K562 (cell line): ENCODE measurements at regions not wholly inside any gene's neighbourhood (a gene's known extent, or its start where the extent isn't known, plus 50 kb on each side); places are given as distances from the start of the nearest gene placed in this dataset.

Experiments used
- ATAC-seq: fragments of 200-7000 bp; cut with Tn5 transposase; 3 replicates; pipeline ENCODE4 v1.9.1; 2020; ENCODE audit warnings: moderate library complexity
- BruUV-seq: library from RNA; stranded (reverse); fragments of 400-500 nt; replicated peaks from 2 replicates; lab custom pipeline; 2021; lab: Mats Ljungman, UMichigan
- CTCF ChIA-PET: fragments of 300-600 bp; formaldehyde crosslinking; extraction: SDS; loops from one replicate; lab custom pipeline; 2021; ENCODE audit warnings: low intra/inter-chr PET ratio; lab: Yijun Ruan, JAX
- POLR2A ChIA-PET: fragments of 300-600, 350-650 bp; sonication (Branson Sonifier 250); formaldehyde crosslinking; extraction: SDS; loops from one replicate; lab custom pipeline; 2021; ENCODE audit warnings: antibody characterized with exemption, inconsistent platforms; lab: Yijun Ruan, JAX
- DNase-seq, 4 experiments: peaks; one replicate each; pipeline versions ENCODE4 v3.0.0 to v3.0.0-alpha.2; 2011 to 2018; ENCODE audit warnings: low spot score in 3 of 4, mixed read lengths in 3 of 4; ENCODE audit errors: extremely low read depth in 1 of 4
- FAIRE-seq: peaks from 2 replicates; lab custom pipeline; 2011; peaks lifted over from hg19 to GRCh38; lab: Jason Lieb, UNC
- H2AFZ ChIP-seq: 2 replicates; pipeline ENCODE4 v1.6.0; 2011; ENCODE audit warnings: low read depth, low read length, control low read depth, inconsistent platforms
- H3K27ac ChIP-seq: fragments of 200-600 bp; 3 replicates; pipeline ENCODE4 v1.8.0; 2011; ENCODE audit warnings: low read depth, mild to moderate bottlenecking, control low read depth, inconsistent platforms, low read length, moderate library complexity, mixed read lengths; ENCODE audit errors: extremely low read depth
- H3K27me3 ChIP-seq, 2 experiments: fragments of 300-600 bp in 1 of 2; 2 replicates in 1 of 2; 3 replicates in 1 of 2; pipeline versions ENCODE4 v1.6.0 to v1.8.0; 2011; ENCODE audit warnings: inconsistent platforms in 2 of 2, low read length in 2 of 2, mild to moderate bottlenecking in 1 of 2, mixed read lengths in 1 of 2, moderate library complexity in 1 of 2; ENCODE audit not compliant: control insufficient read depth in 2 of 2, insufficient read depth in 2 of 2
- H3K36me3 ChIP-seq: fragments of 300-600 bp; 3 replicates; pipeline ENCODE4 v1.8.0; 2011; ENCODE audit warnings: mild to moderate bottlenecking, low read length, inconsistent platforms; ENCODE audit not compliant: control insufficient read depth, insufficient read depth
- H3K4me1 ChIP-seq, 2 experiments: fragments of 200-600 bp in 1 of 2; replicated peaks in 1 of 2; 2 replicates in 1 of 2; 3 replicates in 1 of 2; pipeline versions ENCODE4 v1.5.1 to v1.8.0; 2011; ENCODE audit warnings: inconsistent platforms in 2 of 2, low read length in 2 of 2, mild to moderate bottlenecking in 1 of 2, mixed read lengths in 1 of 2, moderate library complexity in 1 of 2; ENCODE audit not compliant: control insufficient read depth in 2 of 2, insufficient read depth in 2 of 2
- H3K4me2 ChIP-seq: 2 replicates; pipeline ENCODE4 v1.6.1; 2011; ENCODE audit warnings: low read length, control low read depth, inconsistent platforms, mixed read lengths; ENCODE audit not compliant: insufficient read depth
- H3K4me3 ChIP-seq: fragments of 200-600 bp; sonication (generic), shearing (Covaris generic); 2 replicates; pipeline ENCODE4 v1.5.1; 2016; ENCODE audit warnings: control low read depth, inconsistent platforms
- H3K79me2 ChIP-seq: fragments of 200-600 bp; 3 replicates; pipeline ENCODE4 v1.8.0; 2011; ENCODE audit warnings: low read length, inconsistent platforms; ENCODE audit not compliant: control insufficient read depth, insufficient read depth
- H3K9ac ChIP-seq, 2 experiments: 2 replicates each; pipeline versions ENCODE4 v1.6.0 to v1.6.1; 2011; ENCODE audit warnings: low read depth in 2 of 2, low read length in 2 of 2, control low read depth in 1 of 2, inconsistent platforms in 1 of 2, mild to moderate bottlenecking in 1 of 2, mixed read lengths in 1 of 2; ENCODE audit not compliant: insufficient read depth in 1 of 2
- H3K9me1 ChIP-seq: one replicate; pipeline ENCODE4 v1.6.0; 2011; ENCODE audit warnings: inconsistent platforms, mild to moderate bottlenecking, low read length, moderate library complexity; ENCODE audit not compliant: control insufficient read depth, insufficient read depth
- H3K9me3 ChIP-seq: replicated peaks from 2 replicates; pipeline ENCODE4 v1.5.1; 2011; ENCODE audit warnings: low read depth, low read length, inconsistent platforms; ENCODE audit not compliant: control insufficient read depth, insufficient read depth
- H4K20me1 ChIP-seq: replicated peaks from 2 replicates; pipeline ENCODE4 v1.6.1; 2011; ENCODE audit warnings: low read length, inconsistent platforms, mixed read lengths; ENCODE audit not compliant: control insufficient read depth, insufficient read depth
- BCOR ChIP-seq: fragments of 450-650 bp; IDR thresholded peaks from 2 replicates; pipeline ENCODE4 v1.6.1; 2016
- CREB3L1 ChIP-seq: fragments of 450-650 bp; IDR thresholded peaks from 2 replicates; pipeline ENCODE4 v1.6.1; 2014; ENCODE audit warnings: low read depth, mild to moderate bottlenecking, moderate library complexity, borderline replicate concordance
- EGR1 ChIP-seq: fragments of 450-650 bp; conservative IDR thresholded peaks from 2 replicates; pipeline ENCODE4 v1.6.1; 2017; ENCODE audit warnings: mild to moderate bottlenecking
- ETV6 ChIP-seq, 3 experiments: fragments of 150-350 bp in 1 of 3; sonication (generic) in 1 of 3; formaldehyde crosslinking in 1 of 3; IDR thresholded peaks; 2 replicates each; pipeline versions ENCODE4 v1.6.1 to v1.8.0; 2014 to 2022; ENCODE audit warnings: borderline replicate concordance in 2 of 3, low read depth in 2 of 3, antibody characterized with exemption in 1 of 3, low read length in 1 of 3, mild to moderate bottlenecking in 1 of 3, missing genetic modification reagents in 1 of 3
- GABPB1 ChIP-seq: sonication (generic); formaldehyde crosslinking; IDR thresholded peaks from 2 replicates; pipeline ENCODE4 v1.8.0; 2022; ENCODE audit warnings: mild to moderate bottlenecking, missing genetic modification reagents
- KLF6 ChIP-seq: fragments of 250-450 bp; sonication (Bioruptor Pico); IDR thresholded peaks from 2 replicates; pipeline ENCODE4 v1.4.0; 2020; ENCODE audit warnings: mild to moderate bottlenecking, moderate library complexity, borderline replicate concordance
- NEUROD1 ChIP-seq: fragments of 150-350 bp; IDR thresholded peaks from 2 replicates; pipeline ENCODE4 v1.6.1; 2014; ENCODE audit warnings: borderline replicate concordance, low read length, low read depth; ENCODE audit not compliant: partially characterized antibody
- NFYB ChIP-seq: IDR thresholded peaks from 2 replicates; pipeline ENCODE4 v1.6.1; 2011; ENCODE audit warnings: mild to moderate bottlenecking, moderate library complexity; ENCODE audit not compliant: insufficient read length; ENCODE audit errors: extremely low read depth
- PURB ChIP-seq: sonication (generic); formaldehyde crosslinking; IDR thresholded peaks from 2 replicates; pipeline ENCODE4 v1.9.0; 2021; ENCODE audit warnings: low read depth, mild to moderate bottlenecking, missing genetic modification reagents
- RHOXF2B ChIP-seq: fragments of 250-450 bp; sonication (Bioruptor Pico); conservative IDR thresholded peaks from 2 replicates; pipeline ENCODE4 v1.5.1; 2021
- YY1 ChIP-seq, 3 experiments: IDR thresholded peaks; 2 replicates each; pipeline ENCODE4 v1.6.1; 2011; ENCODE audit warnings: low read length in 2 of 3, mild to moderate bottlenecking in 2 of 3, moderate library complexity in 2 of 3, borderline replicate concordance in 1 of 3, control low read depth in 1 of 3, low read depth in 1 of 3; ENCODE audit not compliant: insufficient read depth in 3 of 3, insufficient replicate concordance in 2 of 3, control insufficient read depth in 1 of 3, insufficient read length in 1 of 3; ENCODE audit errors: extremely low read depth in 1 of 3
- ZKSCAN8 ChIP-seq: fragments of 200-800 bp; sonication (Bioruptor generic); IDR thresholded peaks from 2 replicates; pipeline ENCODE4 v1.6.1; 2016; ENCODE audit warnings: missing genetic modification characterization, missing compliant biosample characterization
- ZNF121 ChIP-seq: sonication (generic); formaldehyde crosslinking; conservative IDR thresholded peaks from 2 replicates; pipeline ENCODE4 v1.8.0; 2022; ENCODE audit warnings: missing genetic modification reagents
- ZNF398 ChIP-seq: fragments of 250-450 bp; sonication (Bioruptor Pico); IDR thresholded peaks from 2 replicates; pipeline ENCODE4 v1.8.0; 2021; ENCODE audit warnings: moderate library complexity, mild to moderate bottlenecking, inconsistent platforms
- ZNF780A ChIP-seq: fragments of 250-450 bp; sonication (Bioruptor Pico); IDR thresholded peaks from 2 replicates; pipeline ENCODE4 v1.5.0; 2021; ENCODE audit warnings: mild to moderate bottlenecking
- ZNF830 ChIP-seq: fragments of 250-450 bp; sonication (Bioruptor Pico); IDR thresholded peaks from 2 replicates; pipeline ENCODE4 v1.5.0; 2021; ENCODE audit warnings: mild to moderate bottlenecking
- WGBS: fragments of 100-300 bp; shearing (Covaris generic); methylation state at CpG from one replicate; pipeline ENCODE4 v1.1.6; 2016; ENCODE audit warnings: low coverage, mixed read lengths; ENCODE audit not compliant: insufficient coverage; ENCODE audit errors: missing lambda C conversion rate; 5-methylcytosine and 5-hydroxymethylcytosine counted together
- in situ Hi-C: fragments of 300-500 bp; cut with MboI; formaldehyde crosslinking; loops from 4 replicates; pipeline ENCODE4 v1.15.0; 2018; ENCODE audit warnings: inconsistent platforms, mixed read lengths
- intact Hi-C: fragments of 100-400 bp; cut with micrococcal nuclease; formaldehyde crosslinking; loops from 2 replicates; pipeline ENCODE4 v1.14.2; 2022
- TF ChIP-seq, protein P1 (sequence below), 2 experiments: fragments of 450-650 bp in 1 of 2; sonication (generic) in 1 of 2; formaldehyde crosslinking in 1 of 2; IDR thresholded peaks in 1 of 2; conservative IDR thresholded peaks in 1 of 2; 2 replicates each; pipeline versions ENCODE4 v1.6.1 to v1.8.1; 2016 to 2023; ENCODE audit warnings: mild to moderate bottlenecking in 2 of 2, moderate library complexity in 2 of 2, inconsistent platforms in 1 of 2, missing genetic modification reagents in 1 of 2

DNA sequence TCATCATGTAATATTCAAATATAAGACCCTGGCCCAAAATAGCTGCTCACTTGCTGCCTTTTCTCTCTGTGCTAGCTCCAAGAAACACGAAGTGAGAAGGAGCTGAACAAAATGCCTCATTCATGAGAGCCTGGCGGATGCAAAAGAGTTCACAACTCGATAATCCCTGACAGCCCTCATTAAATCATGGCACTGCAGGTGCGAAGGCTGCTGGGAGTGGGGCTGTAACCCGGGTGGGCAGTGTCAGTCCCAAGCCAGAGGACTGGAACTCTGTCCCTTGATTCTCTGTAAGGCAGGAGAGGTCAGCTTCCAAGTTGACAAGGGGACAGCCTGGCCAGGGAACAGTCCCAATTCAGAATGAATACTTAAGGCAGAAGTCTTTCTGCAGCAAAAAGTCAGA, 318.5 kb downstream of the CDC5L start:
- peaks cover 3 to 21% of the 10 kb centered on the region in 2 experiments; a peak in 3 of 5 replicates for H3K27me3 ChIP-seq
- no peaks in the 10 kb centered on the region for H3K4me1 ChIP-seq
- no peak overlapping the region for H3K9ac ChIP-seq
- no peak for DNase-seq
- H3K27ac ChIP-seq, result no peak overlapping the region
- BruUV-seq, result no TSS peak
- H3K36me3 ChIP-seq, result no peaks in the 10 kb centered on the region
- H3K79me2 ChIP-seq, result no peaks in the 10 kb centered on the region
- H4K20me1 ChIP-seq, result no peaks in the 10 kb centered on the region
- no peaks in the 10 kb centered on the region for H3K9me3 ChIP-seq
- H3K4me2 ChIP-seq, result no peak overlapping the region
- CTCF ChIA-PET, result interaction anchor here (0.6 kb wide), 1 partner anchor 231 kb away, joined by 3 read pairs; no protein-coding TSS in a partner anchor
- no peaks in the 10 kb centered on the region for H3K9me1 ChIP-seq
- in situ Hi-C loops, result no loop called here
- 0% methylated on average over 5 of the region's 5 CpGs for WGBS
- intact Hi-C loops, result no loop called here
- H3K4me3 ChIP-seq, result no peak overlapping the region
- H2AFZ ChIP-seq, result no peak overlapping the region
- no peak for FAIRE-seq
- no peak for ATAC-seq
- POLR2A ChIA-PET, result interaction anchor here (1.1 to 1.3 kb wide), 2 partner anchors 8 to 33 kb away, joined by 4 read pairs; no protein-coding TSS in a partner anchor
- no peak for TF ChIP-seq ZNF398
- no peak for TF ChIP-seq ZNF830 (CRISPR knock-in tag)
- no peak for TF ChIP-seq PURB
- TF ChIP-seq NEUROD1, result no peak
- no peak for TF ChIP-seq GABPB1 (CRISPR knock-in tag)
- TF ChIP-seq ZNF780A (CRISPR knock-in tag), result no peak
- TF ChIP-seq EGR1, result no peak
- TF ChIP-seq ETV6 (IDR thresholded peaks at IDR 0.05; ENCODE audit: borderline replicate concordance in 1 of 2, low read depth in 2 of 2, low read length in 1 of 2), result no peak
- no peak for TF ChIP-seq ETV6 (CRISPR knock-in tag; IDR thresholded peaks at IDR 0.05; ENCODE audit: borderline replicate concordance)
- no peak for TF ChIP-seq NFYB
- TF ChIP-seq ZKSCAN8 (CRISPR knock-in tag), result no peak
- TF ChIP-seq CREB3L1, result no peak
- no peak for TF ChIP-seq ZNF121 (CRISPR knock-in tag)
- TF ChIP-seq KLF6 (CRISPR knock-in tag), result no peak
- no peak for TF ChIP-seq YY1 (IDR thresholded peaks at IDR 0.05; ENCODE audit: borderline replicate concordance in 1 of 3, control insufficient read depth in 1 of 3, extremely low read depth in 1 of 3, insufficient read depth in 3 of 3, insufficient read length in 1 of 3, insufficient replicate concordance in 2 of 3, low read depth in 1 of 3, low read length in 2 of 3)
- TF ChIP-seq, protein P1, sequence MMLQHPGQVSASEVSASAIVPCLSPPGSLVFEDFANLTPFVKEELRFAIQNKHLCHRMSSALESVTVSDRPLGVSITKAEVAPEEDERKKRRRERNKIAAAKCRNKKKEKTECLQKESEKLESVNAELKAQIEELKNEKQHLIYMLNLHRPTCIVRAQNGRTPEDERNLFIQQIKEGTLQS (IDR thresholded peaks at IDR 0.05), result no peak
- TF ChIP-seq, protein P1 (CRISPR knock-in tag; conservative IDR thresholded peaks at IDR 0.05), result no peak
- no peak for TF ChIP-seq RHOXF2B (CRISPR knock-in tag)
- no peak for TF ChIP-seq BCOR
